ENCODE measurements at regions not wholly inside any gene's neighbourhood (a gene's known extent, or its start where the extent isn't known, plus 50 kb on each side); places are given as distances from the start of the nearest gene placed in this dataset.

DNA sequence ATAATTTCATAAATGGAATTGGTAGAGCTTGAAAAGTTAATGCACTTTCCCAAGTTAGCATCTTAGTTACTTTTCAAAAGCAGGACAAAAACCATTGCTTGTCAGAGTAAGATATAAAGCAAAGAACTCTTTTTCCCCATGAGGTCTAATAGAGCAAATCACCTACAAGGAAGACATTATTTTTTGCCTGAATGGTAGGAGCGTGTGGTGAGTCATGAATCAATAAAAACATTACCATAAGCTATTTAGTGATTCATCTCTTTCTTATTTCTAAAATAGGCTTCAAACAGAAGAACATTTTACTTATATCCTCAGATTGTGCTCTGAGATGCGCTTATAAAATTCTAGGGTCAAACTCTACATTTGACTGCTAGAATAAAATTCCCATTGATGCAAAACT is 109.4 kb upstream of the GPRIN3 start:
- H3K27ac Mint-ChIP-seq: no peak overlapping the region

DNA sequence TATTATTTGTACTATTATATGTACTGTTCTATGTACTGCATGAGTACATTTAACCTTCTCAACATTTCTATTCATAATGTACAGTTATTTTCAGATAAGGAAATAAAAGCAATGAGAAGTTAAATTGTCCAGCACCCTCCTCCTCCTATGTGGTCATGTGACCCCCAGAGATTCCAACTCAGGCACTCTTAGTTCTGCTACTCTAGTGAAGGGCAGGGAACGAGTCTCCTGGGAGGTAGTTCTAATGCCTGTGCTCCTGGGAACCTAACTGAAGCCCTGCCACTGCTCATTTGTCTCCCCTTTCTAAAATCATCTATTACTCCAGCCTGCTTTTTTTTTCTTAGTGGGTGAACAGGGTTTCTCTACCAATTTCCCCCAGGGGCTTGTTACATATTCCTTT is 105.9 kb upstream of the GPRIN3 start:
- H3K27ac ChIP-seq (ENCODE audit: low read depth, low read length): no peak overlapping the region
- no peak overlapping the region for H3K9ac ChIP-seq (ENCODE audit: extremely low read depth, low read length, poor library complexity, severe bottlenecking)
- Mint-ChIP-seq H3K36me3 (ENCODE audit: low read depth) (no peaks in the 10 kb centered on the region), H3K4me3 (no peak overlapping the region), H3K27me3 (ENCODE audit: insufficient read depth) (peaks cover 2% of the 10 kb centered on the region), H3K27ac (no peak overlapping the region), H3K4me1 (peaks cover 5% of the 10 kb centered on the region), H3K9me3 (no peaks in the 10 kb centered on the region)
- 100% methylated on average over 1 of the region's 1 CpG for WGBS, 2 experiments (ENCODE audit: insufficient coverage in 1 of 2, insufficient read length in 1 of 2)
- peaks cover 6% of the 10 kb centered on the region for H3K4me1 ChIP-seq (ENCODE audit: control insufficient read depth, insufficient read depth, low read length)
- TF ChIP-seq, protein P1, sequence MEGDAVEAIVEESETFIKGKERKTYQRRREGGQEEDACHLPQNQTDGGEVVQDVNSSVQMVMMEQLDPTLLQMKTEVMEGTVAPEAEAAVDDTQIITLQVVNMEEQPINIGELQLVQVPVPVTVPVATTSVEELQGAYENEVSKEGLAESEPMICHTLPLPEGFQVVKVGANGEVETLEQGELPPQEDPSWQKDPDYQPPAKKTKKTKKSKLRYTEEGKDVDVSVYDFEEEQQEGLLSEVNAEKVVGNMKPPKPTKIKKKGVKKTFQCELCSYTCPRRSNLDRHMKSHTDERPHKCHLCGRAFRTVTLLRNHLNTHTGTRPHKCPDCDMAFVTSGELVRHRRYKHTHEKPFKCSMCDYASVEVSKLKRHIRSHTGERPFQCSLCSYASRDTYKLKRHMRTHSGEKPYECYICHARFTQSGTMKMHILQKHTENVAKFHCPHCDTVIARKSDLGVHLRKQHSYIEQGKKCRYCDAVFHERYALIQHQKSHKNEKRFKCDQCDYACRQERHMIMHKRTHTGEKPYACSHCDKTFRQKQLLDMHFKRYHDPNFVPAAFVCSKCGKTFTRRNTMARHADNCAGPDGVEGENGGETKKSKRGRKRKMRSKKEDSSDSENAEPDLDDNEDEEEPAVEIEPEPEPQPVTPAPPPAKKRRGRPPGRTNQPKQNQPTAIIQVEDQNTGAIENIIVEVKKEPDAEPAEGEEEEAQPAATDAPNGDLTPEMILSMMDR (conservative IDR thresholded peaks at IDR 0.05): no peak
- no peaks in the 10 kb centered on the region for H3K9me3 ChIP-seq (ENCODE audit: control insufficient read depth, low read length)
- no peak for DNase-seq
- H3K4me3 ChIP-seq (ENCODE audit: low read length): no peak overlapping the region
- no peaks in the 10 kb centered on the region for H3K36me3 ChIP-seq (ENCODE audit: control insufficient read depth, insufficient read depth, low read length)
- H3K27me3 ChIP-seq (ENCODE audit: control insufficient read depth, insufficient read depth, low read length, poor library complexity, severe bottlenecking): no peaks in the 10 kb centered on the region

More for the DNA sequence above, 109.4 kb upstream of the GPRIN3 start:
- H3K27me3 ChIP-seq (ENCODE audit: control insufficient read depth, insufficient read depth, low read length, poor library complexity, severe bottlenecking): no peaks in the 10 kb centered on the region
- no peaks in the 10 kb centered on the region for H3K36me3 ChIP-seq (ENCODE audit: control insufficient read depth, insufficient read depth, low read length)
- H3K4me3 ChIP-seq (ENCODE audit: low read length): no peak overlapping the region
- H3K4me1 ChIP-seq (ENCODE audit: control insufficient read depth, insufficient read depth, low read length): no peaks in the 10 kb centered on the region
- H3K4me3 Mint-ChIP-seq: no peak overlapping the region
- H3K36me3 Mint-ChIP-seq (ENCODE audit: low read depth): no peaks in the 10 kb centered on the region
- peaks cover 6% of the 10 kb centered on the region for H3K4me1 Mint-ChIP-seq
- no peaks in the 10 kb centered on the region for H3K9me3 ChIP-seq (ENCODE audit: control insufficient read depth, low read length)
- H3K9ac ChIP-seq (ENCODE audit: extremely low read depth, low read length, poor library complexity, severe bottlenecking): no peak overlapping the region
- WGBS, 2 experiments (ENCODE audit: insufficient coverage in 1 of 2, insufficient read length in 1 of 2): 94% methylated on average over 2 of the region's 2 CpGs; no CpG with 5 or more reads in 1 of the 2 experiments
- no peaks in the 10 kb centered on the region for H3K9me3 Mint-ChIP-seq
- no peak for DNase-seq
- H3K27ac ChIP-seq (ENCODE audit: low read depth, low read length): no peak overlapping the region
- peaks cover 2% of the 10 kb centered on the region for H3K27me3 Mint-ChIP-seq (ENCODE audit: insufficient read depth)
- TF ChIP-seq, protein P1 (conservative IDR thresholded peaks at IDR 0.05): no peak

DNA sequence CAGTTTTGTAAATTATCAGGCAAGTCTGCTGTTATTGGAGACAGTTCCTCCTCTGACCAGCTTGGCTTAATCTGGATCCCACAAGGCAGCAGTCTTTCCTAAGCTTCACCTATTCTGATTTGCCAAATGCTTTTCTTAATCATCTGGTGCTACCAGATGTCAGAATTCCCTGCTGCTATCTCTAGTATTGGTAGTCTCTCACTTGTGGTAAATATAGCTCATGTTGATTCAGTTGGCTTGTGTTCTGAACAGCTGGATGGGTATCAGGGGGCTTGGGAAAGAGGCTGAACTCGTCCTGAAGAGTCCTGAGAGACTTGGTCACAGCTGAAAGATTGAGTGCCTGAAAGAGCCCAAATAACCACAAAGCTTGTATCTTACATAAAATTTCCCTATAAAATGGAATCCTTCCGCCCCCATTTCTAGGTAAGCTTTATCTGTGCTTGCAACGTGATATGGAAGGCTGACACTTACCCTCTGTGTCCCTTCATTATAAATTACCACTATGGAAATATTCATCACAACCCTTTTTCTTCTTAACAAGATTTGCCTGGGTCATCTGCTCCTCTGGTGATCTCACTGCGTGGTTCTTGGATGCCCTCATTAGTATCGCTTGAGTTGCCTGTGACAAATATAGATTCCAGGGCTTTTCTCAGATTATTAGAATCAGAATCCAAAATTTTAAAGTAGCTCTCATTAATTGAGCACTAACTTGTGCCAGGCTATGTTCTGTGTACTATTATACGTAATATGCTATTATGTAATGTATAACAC is 104.1 kb upstream of the GPRIN3 start:
- H3K4me3 Mint-ChIP-seq: no peak overlapping the region
- no peaks in the 10 kb centered on the region for H3K9me3 ChIP-seq (ENCODE audit: control insufficient read depth, low read length)
- H3K9me3 Mint-ChIP-seq: no peaks in the 10 kb centered on the region
- DNase-seq: no peak
- no peaks in the 10 kb centered on the region for H3K27me3 ChIP-seq (ENCODE audit: control insufficient read depth, insufficient read depth, low read length, poor library complexity, severe bottlenecking)
- WGBS, 2 experiments (ENCODE audit: insufficient coverage in 1 of 2, insufficient read length in 1 of 2): 93 to 98% methylated on average over 4 to 6 of the region's 6 CpGs
- TF ChIP-seq, protein P1 (conservative IDR thresholded peaks at IDR 0.05): no peak
- no peak overlapping the region for H3K9ac ChIP-seq (ENCODE audit: extremely low read depth, low read length, poor library complexity, severe bottlenecking)
- H3K4me1 ChIP-seq (ENCODE audit: control insufficient read depth, insufficient read depth, low read length): peaks cover 6% of the 10 kb centered on the region
- no peaks in the 10 kb centered on the region for H3K36me3 ChIP-seq (ENCODE audit: control insufficient read depth, insufficient read depth, low read length)
- peaks cover 5% of the 10 kb centered on the region for H3K4me1 Mint-ChIP-seq
- H3K27ac Mint-ChIP-seq: no peak overlapping the region
- no peaks in the 10 kb centered on the region for H3K27me3 Mint-ChIP-seq (ENCODE audit: insufficient read depth)
- no peaks in the 10 kb centered on the region for H3K36me3 Mint-ChIP-seq (ENCODE audit: low read depth)
- H3K4me3 ChIP-seq (ENCODE audit: low read length): peak overlapping the region; percentile 21
- no peak overlapping the region for H3K27ac ChIP-seq (ENCODE audit: low read depth, low read length)
